ENCODE measurements at regions not wholly inside any gene's neighbourhood (a gene's known extent, or its start where the extent isn't known, plus 50 kb on each side); places are given as distances from the start of the nearest gene placed in this dataset.

DNA sequence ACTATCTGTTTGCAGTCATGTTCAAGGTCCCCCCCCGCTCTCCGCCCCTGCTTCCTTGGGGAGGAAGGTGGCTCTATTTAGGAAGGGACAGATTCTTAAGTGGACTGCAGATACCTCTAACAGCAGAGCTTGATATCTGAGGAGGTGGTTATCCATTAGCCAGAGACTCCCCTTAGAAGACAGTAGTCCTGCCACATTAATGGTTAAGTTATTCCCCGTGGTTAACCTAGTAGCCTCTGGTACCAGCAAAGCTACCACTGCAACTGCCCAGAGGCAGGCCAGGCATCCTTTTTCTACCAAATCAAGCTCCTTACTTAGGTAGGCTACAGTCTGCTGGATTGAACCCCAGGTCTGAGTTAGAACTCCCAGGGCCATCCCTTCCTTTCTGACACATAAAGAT, 162.1 kb upstream of the AVPR1A start:
- in situ Hi-C loops (cut with HindIII; ENCODE audit: low pct_unique_long_range_greater_than_20kb, low sequenced_read_pairs): no loop called here
- ChIA-PET CTCF (no interaction called here), POLR2A (no interaction called here)
- ATAC-seq: no peak
- no peak overlapping the region for H3K27ac ChIP-seq (ENCODE audit: low read length)
- H3K36me3 ChIP-seq (ENCODE audit: control insufficient read depth, insufficient read depth, low read length): no peaks in the 10 kb centered on the region
- H3K27me3 ChIP-seq (ENCODE audit: control insufficient read depth, insufficient read depth, low read length): no peaks in the 10 kb centered on the region; the same call in 1 of the 2 replicates
- TF ChIP-seq REST (IDR thresholded peaks at IDR 0.05; ENCODE audit: insufficient read depth in 1 of 2, low read depth in 2 of 2, low read length in 1 of 2): no peak
- no peak for TF ChIP-seq SIN3A (IDR thresholded peaks at IDR 0.05; ENCODE audit: borderline replicate concordance, insufficient read depth, low read depth, low read length)
- no peak for TF ChIP-seq CTCF (IDR thresholded peaks at IDR 0.05)
- TF ChIP-seq POLR2AphosphoS5 (IDR thresholded peaks at IDR 0.05; ENCODE audit: low read depth, low read length): no peak
- TF ChIP-seq TCF7L2 (IDR thresholded peaks at IDR 0.05; ENCODE audit: low read depth, low read length): no peak
- no peak overlapping the region for H3K4me3 ChIP-seq (ENCODE audit: low read depth in 2 of 2, low read length in 2 of 2)
- no peaks in the 10 kb centered on the region for H3K9me3 ChIP-seq (ENCODE audit: control insufficient read depth, insufficient read depth, low read depth, low read length)
- no peak for DNase-seq (ENCODE audit: low read depth, low spot score)
- intact Hi-C loops (cut with micrococcal nuclease; ENCODE audit: unreplicated experiment): no loop called here
- no TSS peak for BruUV-seq (replicated peaks)
- no peaks in the 10 kb centered on the region for H3K4me1 ChIP-seq (ENCODE audit: control insufficient read depth, insufficient read depth, low read length)

- TF ChIP-seq REST (IDR thresholded peaks at IDR 0.05; ENCODE audit: insufficient read depth in 1 of 2, low read depth in 2 of 2, low read length in 1 of 2): no peak
- Histone ChIP-seq H3K27ac (ENCODE audit: low read length) (no peak overlapping the region), H3K9me3 (ENCODE audit: control insufficient read depth, insufficient read depth, low read depth, low read length) (no peaks in the 10 kb centered on the region), H3K4me1 (ENCODE audit: control insufficient read depth, insufficient read depth, low read length) (no peaks in the 10 kb centered on the region), H3K27me3 (ENCODE audit: control insufficient read depth, insufficient read depth, low read length) (no peaks in the 10 kb centered on the region; the same call in none of the 2 replicates), H3K4me3 (ENCODE audit: low read depth in 2 of 2, low read length in 2 of 2) (no peak overlapping the region), H3K36me3 (ENCODE audit: control insufficient read depth, insufficient read depth, low read length) (no peaks in the 10 kb centered on the region)
- ATAC-seq (no peak), DNase-seq (ENCODE audit: low read depth, low spot score) (no peak)
- intact Hi-C loops (cut with micrococcal nuclease; ENCODE audit: unreplicated experiment): no loop called here
- in situ Hi-C loops (cut with HindIII; ENCODE audit: low pct_unique_long_range_greater_than_20kb, low sequenced_read_pairs): no loop called here
- ChIA-PET CTCF (no interaction called here), POLR2A (no interaction called here)
- no TSS peak for BruUV-seq (replicated peaks)
Observed at GRCh38 chr12:63308671-63309070, 157.7 kb upstream of the AVPR1A start.
